NB4 (cell line): ENCODE measurements at regions not wholly inside any gene's neighbourhood (a gene's known extent, or its start where the extent isn't known, plus 50 kb on each side); places are given as distances from the start of the nearest gene placed in this dataset.

ENCODE experiments used
- CTCF ChIP-seq: IDR thresholded peaks from one replicate; pipeline ENCODE4 v1.5.1; 2012; ENCODE audit warnings: low read depth, low read length
- MAX ChIP-seq: IDR thresholded peaks from 2 replicates; pipeline ENCODE4 v1.6.1; 2011; ENCODE audit warnings: low read depth, low read length
- POLR2A ChIP-seq: IDR thresholded peaks from 2 replicates; pipeline ENCODE4 v1.6.1; 2011; ENCODE audit warnings: mild to moderate bottlenecking; ENCODE audit not compliant: insufficient read length; ENCODE audit errors: extremely low read depth

- TF ChIP-seq MAX (no peak), POLR2A (no peak), CTCF (no peak)
Measured at GRCh38 chr15:62906627-62907026, 135.9 kb upstream of the TPM1 start.
